ENCODE measurements at regions not wholly inside any gene's neighbourhood (a gene's known extent, or its start where the extent isn't known, plus 50 kb on each side); places are given as distances from the start of the nearest gene placed in this dataset.

- intact Hi-C loops (cut with micrococcal nuclease; ENCODE audit: unreplicated experiment) (no loop called here), in situ Hi-C loops (cut with MboI) (no loop called here)
- H3K9ac ChIP-seq (ENCODE audit: control insufficient read depth, insufficient read depth, low read length), result no peak overlapping the region
- BruUV-seq (replicated peaks), result no TSS peak
- ATAC-seq (no peak), DNase-seq (ENCODE audit: low read depth, low spot score) (no peak), FAIRE-seq (no peak)
- no peaks in the 10 kb centered on the region for H3K4me1 ChIP-seq (ENCODE audit: control insufficient read depth, insufficient read depth, low read length)
- 20% methylated on average over 22 of the region's 22 CpGs for WGBS (ENCODE audit: insufficient coverage, insufficient replicate concordance, low lambda C conversion rate, missing lambda C conversion rate)
- H3K79me2 ChIP-seq (ENCODE audit: control insufficient read depth, insufficient read depth, low read length), result no peaks in the 10 kb centered on the region
- H3K27ac ChIP-seq (ENCODE audit: control insufficient read depth, insufficient read depth), result no peak overlapping the region
- POLR2A ChIA-PET, result no interaction called here
- H3K4me3 ChIP-seq, result no peak overlapping the region
- CTCF ChIA-PET, result no interaction called here
- H2AFZ ChIP-seq (ENCODE audit: control insufficient read depth, low read depth, low read length), result no peak overlapping the region
- H3K9me3 ChIP-seq (replicated peaks; ENCODE audit: control insufficient read depth, insufficient read depth, low read length), result no peaks in the 10 kb centered on the region
- no peak overlapping the region for H3K4me2 ChIP-seq (ENCODE audit: control insufficient read depth, insufficient read depth)
- SMC1A ChIA-PET (ENCODE audit: uncharacterized antibody, unreplicated experiment), result no interaction called here
- RAD21 ChIA-PET (ENCODE audit: unreplicated experiment), result no interaction called here
- TF ChIP-seq CTCF (IDR thresholded peaks at IDR 0.05 in 2 of 3, conservative IDR thresholded peaks at IDR 0.05 in 1 of 3; ENCODE audit: control insufficient read depth in 2 of 3, extremely low read depth in 1 of 3, insufficient read depth in 1 of 3, low read depth in 3 of 3, low read length in 3 of 3) (no peak), NFYA (IDR thresholded peaks at IDR 0.05; ENCODE audit: borderline replicate concordance, low read depth, low read length) (no peak), TAF1 (IDR thresholded peaks at IDR 0.05; ENCODE audit: borderline replicate concordance, low read depth, low read length) (no peak), SUZ12 (IDR thresholded peaks at IDR 0.05; ENCODE audit: unreplicated experiment) (no peak)
- H4K20me1 ChIP-seq (ENCODE audit: control insufficient read depth, insufficient read depth), result no peaks in the 10 kb centered on the region
- H3K36me3 ChIP-seq (ENCODE audit: control insufficient read depth in 2 of 2, insufficient read depth in 2 of 2, low read length in 1 of 2), result no peaks in the 10 kb centered on the region
- H3K27me3 ChIP-seq (replicated peaks in 1 of 2; ENCODE audit: control insufficient read depth in 2 of 2, insufficient read depth in 2 of 2, low read length in 1 of 2), result 0 out of 4 replicates have a peak, but pooled peaks cover 0 to 3% of the 10 kb centered on the region in 2 experiments
Measured at GRCh38 chr16:86219655-86220445, 290.5 kb upstream of the FOXF1 start.

GRCh38 chr16:86220561-86220960 lies 289.8 kb upstream of the FOXF1 start:
- ChIA-PET POLR2A (interaction anchor here (0.6 kb wide), 1 partner anchor 447 kb away, joined by 6 read pairs; no protein-coding TSS in a partner anchor), RAD21 (ENCODE audit: unreplicated experiment) (no interaction called here), SMC1A (ENCODE audit: uncharacterized antibody, unreplicated experiment) (no interaction called here), CTCF (no interaction called here)
- no peak overlapping the region for H2AFZ ChIP-seq (ENCODE audit: control insufficient read depth, low read depth, low read length)
- H3K27ac ChIP-seq (ENCODE audit: control insufficient read depth, insufficient read depth), result no peak overlapping the region
- no peak overlapping the region for H3K9ac ChIP-seq (ENCODE audit: control insufficient read depth, insufficient read depth, low read length)
- no peak overlapping the region for H3K4me3 ChIP-seq
- BruUV-seq (replicated peaks), result no TSS peak
- H4K20me1 ChIP-seq (ENCODE audit: control insufficient read depth, insufficient read depth), result no peaks in the 10 kb centered on the region
- DNase-seq (ENCODE audit: low read depth, low spot score) (no peak), ATAC-seq (no peak), FAIRE-seq (no peak)
- H3K4me1 ChIP-seq (ENCODE audit: control insufficient read depth, insufficient read depth, low read length), result no peaks in the 10 kb centered on the region
- no peak overlapping the region for H3K4me2 ChIP-seq (ENCODE audit: control insufficient read depth, insufficient read depth)
- H3K36me3 ChIP-seq (ENCODE audit: control insufficient read depth in 2 of 2, insufficient read depth in 2 of 2, low read length in 1 of 2), result no peaks in the 10 kb centered on the region
- in situ Hi-C loops (cut with MboI), result no loop called here
- no peaks in the 10 kb centered on the region for H3K9me3 ChIP-seq (replicated peaks; ENCODE audit: control insufficient read depth, insufficient read depth, low read length)
- intact Hi-C loops (cut with micrococcal nuclease; ENCODE audit: unreplicated experiment), result no loop called here
- H3K27me3 ChIP-seq (replicated peaks in 1 of 2; ENCODE audit: control insufficient read depth in 2 of 2, insufficient read depth in 2 of 2, low read length in 1 of 2), result 0 out of 4 replicates have a peak, but pooled peaks cover 0 to 3% of the 10 kb centered on the region in 2 experiments
- no peaks in the 10 kb centered on the region for H3K79me2 ChIP-seq (ENCODE audit: control insufficient read depth, insufficient read depth, low read length)
- TF ChIP-seq NFYA (IDR thresholded peaks at IDR 0.05; ENCODE audit: borderline replicate concordance, low read depth, low read length), result no peak
- TF ChIP-seq CBX3 (IDR thresholded peaks at IDR 0.05; ENCODE audit: borderline replicate concordance, low read depth), result no peak
- TF ChIP-seq ZNF592 (IDR thresholded peaks at IDR 0.05), result no peak
- no peak for TF ChIP-seq NBN (IDR thresholded peaks at IDR 0.05)
- no peak for TF ChIP-seq SIN3A (IDR thresholded peaks at IDR 0.05; ENCODE audit: low read depth, low read length)
- TF ChIP-seq NFYB (IDR thresholded peaks at IDR 0.05; ENCODE audit: insufficient read depth, low read depth, low read length), result no peak
- no peak for TF ChIP-seq SUPT20H (IDR thresholded peaks at IDR 0.05; ENCODE audit: borderline replicate concordance, control insufficient read depth, low read depth, low read length)
- TF ChIP-seq MAX (IDR thresholded peaks at IDR 0.05; ENCODE audit: low read depth, low read length), result no peak

Data from GM12878 (cell line).